CD4-positive, alpha-beta T cell (primary cell): ENCODE measurements at regions not wholly inside any gene's neighbourhood (a gene's known extent, or its start where the extent isn't known, plus 50 kb on each side); places are given as distances from the start of the nearest gene placed in this dataset.
"Not testable (repeated sequence)": the region's sequence is repeated elsewhere in the genome, so short reads cannot be mapped to it uniquely, and the experiment has no call there.

Experiments
- ATAC-seq: fragments of 200-7000 bp; cut with Tn5 transposase; one replicate; pipeline ENCODE4 v1.10.0; 2022; ENCODE audit warnings: mild to moderate bottlenecking; ENCODE audit not compliant: poor library complexity
- CTCF ChIA-PET: fragments of 350-600 bp; sonication (Branson Sonifier 250); formaldehyde crosslinking; loops from one replicate; lab custom pipeline; 2021; ENCODE audit warnings: antibody characterized with exemption, inconsistent platforms; lab: Charles Lee
- POLR2A ChIA-PET: fragments of 350-600 bp; sonication (Branson Sonifier 250); formaldehyde crosslinking; loops from one replicate; lab custom pipeline; 2021; ENCODE audit warnings: antibody characterized with exemption, inconsistent platforms; lab: Charles Lee
- DNase-seq, 14 experiments: peaks; one replicate each; pipeline ENCODE4 v3.0.0-alpha.2; 2013 to 2020; ENCODE audit warnings: mixed read lengths in 2 of 14
- H3K27ac ChIP-seq, 2 donors: one replicate each; pipeline versions ENCODE4 v1.5.1 to v1.7.0; 2013; ENCODE audit warnings: low read length in 2 of 2, low read depth in 1 of 2, mild to moderate bottlenecking in 1 of 2
- H3K27me3 ChIP-seq, 2 experiments: 1 replicate in 1 of 2; 2 replicates in 1 of 2; pipeline versions ENCODE4 v1.6.1 to v1.7.0; 2013; ENCODE audit warnings: low read length in 2 of 2, control low read depth in 1 of 2, mild to moderate bottlenecking in 1 of 2, moderate library complexity in 1 of 2; ENCODE audit not compliant: insufficient read depth in 2 of 2, control insufficient read depth in 1 of 2
- H3K36me3 ChIP-seq: one replicate; pipeline ENCODE4 v1.6.1; 2013; ENCODE audit warnings: low read length, control low read depth; ENCODE audit not compliant: insufficient read depth
- H3K4me1 ChIP-seq: one replicate; pipeline ENCODE4 v1.6.1; 2013; ENCODE audit warnings: low read length, control low read depth; ENCODE audit not compliant: insufficient read depth
- H3K4me3 ChIP-seq: one replicate; pipeline ENCODE4 v1.5.1; 2013; ENCODE audit warnings: mild to moderate bottlenecking, low read length, moderate library complexity
- H3K9me3 ChIP-seq, 2 experiments: 1 replicate in 1 of 2; 2 replicates in 1 of 2; pipeline versions ENCODE4 v1.6.1 to v1.7.0; 2013; ENCODE audit warnings: low read length in 2 of 2, mild to moderate bottlenecking in 2 of 2, control low read depth in 1 of 2, moderate library complexity in 1 of 2; ENCODE audit not compliant: control insufficient read depth in 1 of 2, insufficient read depth in 1 of 2
- H3K27ac Mint-ChIP-seq: one replicate; pipeline ENCODE4 v1.8.0; 2020; ENCODE audit warnings: mixed read lengths
- H3K27me3 Mint-ChIP-seq: one replicate; pipeline ENCODE4 v1.8.0; 2021; ENCODE audit warnings: mixed read lengths
- H3K36me3 Mint-ChIP-seq: one replicate; pipeline ENCODE4 v1.8.0; 2021; ENCODE audit warnings: low read depth, mixed read lengths
- H3K4me1 Mint-ChIP-seq: one replicate; pipeline ENCODE4 v1.8.0; 2021; ENCODE audit warnings: low read depth, mixed read lengths
- H3K4me3 Mint-ChIP-seq: one replicate; pipeline ENCODE4 v1.8.0; 2020; ENCODE audit warnings: mild to moderate bottlenecking, mixed read lengths
- H3K9me3 Mint-ChIP-seq: one replicate; pipeline ENCODE4 v1.8.0; 2020; ENCODE audit warnings: mixed read lengths
- intact Hi-C, 2 experiments: fragments of 100-400 bp; cut with DNase I in 1 of 2; cut with micrococcal nuclease in 1 of 2; formaldehyde crosslinking; loops; one replicate each; pipeline versions ENCODE4 v1.15.1 to v1.9.0; 2023 to 2025; cut with DNase I, micrococcal nuclease

DNA sequence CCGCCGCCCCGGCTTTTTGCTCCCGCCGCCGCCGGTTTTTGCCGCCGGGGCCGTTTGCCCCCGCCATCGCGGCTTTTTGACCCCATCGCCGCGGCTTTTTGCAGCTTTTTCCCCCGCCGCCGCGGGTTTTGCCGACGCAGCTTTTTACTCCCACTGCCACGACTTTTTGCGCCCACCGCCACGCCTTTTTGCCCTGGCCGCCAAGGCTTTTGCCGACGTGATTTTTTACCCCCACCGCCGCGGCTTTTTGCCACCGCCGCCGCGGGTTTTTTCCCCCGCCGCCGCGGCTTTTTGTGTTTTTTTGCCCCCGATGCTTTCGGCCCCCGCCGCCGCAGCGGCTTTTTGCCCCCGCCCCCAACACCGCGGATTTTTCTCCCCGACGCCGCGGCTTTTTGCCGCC is 5001.9 kb upstream of the OR11H1 start:
- H3K27ac Mint-ChIP-seq, H3K4me3 ChIP-seq, H3K27ac ChIP-seq, ATAC-seq, H3K9me3 Mint-ChIP-seq, H3K4me3 Mint-ChIP-seq, H3K27me3 ChIP-seq, H3K9me3 ChIP-seq, DNase-seq, H3K4me1 ChIP-seq, H3K36me3 Mint-ChIP-seq, POLR2A ChIA-PET, H3K36me3 ChIP-seq, intact Hi-C loops, CTCF ChIA-PET, H3K4me1 Mint-ChIP-seq, H3K27me3 Mint-ChIP-seq: not testable (repeated sequence)

DNA sequence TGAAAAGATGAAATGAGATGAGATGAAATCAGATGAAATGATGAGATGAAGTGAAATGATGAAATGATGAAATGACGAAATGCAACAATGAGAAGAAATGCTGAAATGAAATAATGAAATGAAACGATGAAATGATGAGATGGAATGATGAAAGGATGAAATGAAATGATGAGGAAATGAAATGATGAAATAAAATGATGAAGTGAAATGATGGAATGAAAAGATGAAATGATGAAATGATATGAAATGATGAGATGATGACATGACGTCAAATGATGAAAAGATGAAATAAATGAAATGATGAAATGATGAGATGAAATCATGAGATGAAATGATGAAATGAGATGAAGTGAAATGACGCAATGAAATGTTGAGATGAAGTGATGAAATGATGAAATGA is 4996.9 kb upstream of the OR11H1 start:
- H3K36me3 Mint-ChIP-seq, H3K27me3 ChIP-seq, POLR2A ChIA-PET, H3K9me3 ChIP-seq, DNase-seq, H3K4me1 ChIP-seq, H3K9me3 Mint-ChIP-seq, H3K4me3 ChIP-seq, CTCF ChIA-PET, H3K27ac ChIP-seq, H3K27me3 Mint-ChIP-seq, intact Hi-C loops, H3K4me1 Mint-ChIP-seq, H3K27ac Mint-ChIP-seq, ATAC-seq, H3K4me3 Mint-ChIP-seq, H3K36me3 ChIP-seq: not testable (repeated sequence)

DNA sequence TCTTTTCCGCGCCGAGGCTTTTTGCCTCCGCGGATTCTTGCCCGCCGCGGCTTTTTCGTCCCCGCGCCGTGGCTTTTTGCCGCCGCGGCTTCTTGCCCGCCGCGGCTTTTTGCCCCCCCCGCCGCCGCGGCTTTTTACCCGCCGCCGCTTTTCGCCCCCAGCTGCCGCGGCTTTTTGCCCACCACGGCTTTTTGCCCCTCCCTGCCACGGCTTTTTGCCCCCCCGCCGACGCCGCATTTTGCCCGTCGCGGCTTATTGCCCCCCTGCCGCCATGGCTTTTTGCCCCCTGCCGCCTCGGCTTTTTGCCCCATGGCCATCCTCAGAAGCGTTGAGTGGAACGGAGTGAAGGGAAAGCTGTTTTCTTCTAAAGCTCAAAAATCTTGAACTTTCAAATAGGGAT is 4955.5 kb upstream of the OR11H1 start:
- H3K4me1 ChIP-seq, H3K27me3 Mint-ChIP-seq, CTCF ChIA-PET, POLR2A ChIA-PET, H3K27ac Mint-ChIP-seq, H3K27me3 ChIP-seq, H3K27ac ChIP-seq, H3K9me3 Mint-ChIP-seq, H3K4me3 Mint-ChIP-seq, H3K4me3 ChIP-seq, DNase-seq, H3K36me3 ChIP-seq, H3K36me3 Mint-ChIP-seq, ATAC-seq, H3K4me1 Mint-ChIP-seq, intact Hi-C loops: not testable (repeated sequence)
- H3K9me3 ChIP-seq = peaks cover 0 to 14% of the 10 kb centered on the region in 2 experiments

DNA sequence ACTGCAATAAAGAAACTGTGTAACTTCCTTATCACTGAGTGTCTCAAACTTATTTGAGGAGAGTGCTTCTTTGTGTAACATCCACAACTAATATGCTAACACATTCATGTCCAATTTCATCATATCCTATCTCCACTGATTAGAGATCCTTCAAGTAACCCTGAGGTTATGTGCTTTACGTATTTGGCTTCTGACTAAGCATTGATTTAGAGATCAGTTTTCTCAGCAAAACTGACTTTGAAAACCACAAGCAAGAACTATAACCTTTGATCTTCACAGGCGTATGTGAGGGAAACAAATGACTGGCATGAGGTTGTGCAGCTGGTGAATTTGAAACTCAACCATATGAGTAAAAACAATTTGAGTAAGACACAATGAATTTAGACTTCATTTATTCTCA is 4926.9 kb upstream of the OR11H1 start:
- H3K4me1 Mint-ChIP-seq, intact Hi-C loops, H3K4me3 ChIP-seq, H3K27ac ChIP-seq, CTCF ChIA-PET, DNase-seq, H3K27me3 ChIP-seq, H3K36me3 ChIP-seq, H3K4me1 ChIP-seq, POLR2A ChIA-PET, H3K9me3 ChIP-seq, H3K27me3 Mint-ChIP-seq, ATAC-seq, H3K4me3 Mint-ChIP-seq, H3K9me3 Mint-ChIP-seq, H3K36me3 Mint-ChIP-seq, H3K27ac Mint-ChIP-seq: not testable (repeated sequence)

GRCh38 chr22:10631961-10632360 is 4896.0 kb upstream of the OR11H1 start:
- H3K4me3 Mint-ChIP-seq, H3K4me1 ChIP-seq, H3K9me3 ChIP-seq, intact Hi-C loops, H3K36me3 Mint-ChIP-seq, ATAC-seq, H3K9me3 Mint-ChIP-seq, H3K4me3 ChIP-seq, H3K27me3 ChIP-seq, POLR2A ChIA-PET, H3K4me1 Mint-ChIP-seq, H3K27ac ChIP-seq, DNase-seq, H3K36me3 ChIP-seq, H3K27ac Mint-ChIP-seq, H3K27me3 Mint-ChIP-seq, CTCF ChIA-PET: not testable (repeated sequence)

GRCh38 chr22:10635341-10635740 is 4892.7 kb upstream of the OR11H1 start:
- CTCF ChIA-PET, H3K27ac ChIP-seq, H3K36me3 Mint-ChIP-seq, H3K4me3 Mint-ChIP-seq, H3K27ac Mint-ChIP-seq, H3K4me1 ChIP-seq, POLR2A ChIA-PET, H3K27me3 Mint-ChIP-seq, DNase-seq, H3K9me3 Mint-ChIP-seq, ATAC-seq, H3K4me1 Mint-ChIP-seq, H3K9me3 ChIP-seq, H3K27me3 ChIP-seq, H3K36me3 ChIP-seq, intact Hi-C loops, H3K4me3 ChIP-seq: not testable (repeated sequence)

DNA sequence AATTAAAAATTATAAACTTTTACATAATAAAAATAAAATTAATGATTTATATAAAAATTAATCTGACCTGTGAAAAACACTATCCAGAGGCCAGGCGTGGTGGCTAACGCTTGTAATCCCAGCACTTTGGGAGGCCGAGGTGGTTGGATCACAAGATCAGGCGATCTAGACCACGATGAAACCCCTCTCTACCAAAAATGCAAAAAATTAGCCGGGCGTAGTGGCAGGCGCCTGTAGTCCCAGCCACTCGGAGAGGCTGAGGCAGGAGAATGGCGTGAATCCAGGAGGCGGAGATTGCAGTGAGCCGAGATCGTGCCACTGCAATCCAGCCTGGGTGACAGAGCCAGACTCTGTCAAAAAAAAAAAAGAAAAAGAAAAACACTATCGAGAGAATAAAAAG is 4865.2 kb upstream of the OR11H1 start:
- ATAC-seq = not testable (repeated sequence)

More for the DNA sequence above, 4865.2 kb upstream of the OR11H1 start:
- CTCF ChIA-PET, H3K4me1 Mint-ChIP-seq, H3K36me3 ChIP-seq, H3K4me3 ChIP-seq, H3K27ac Mint-ChIP-seq, POLR2A ChIA-PET, DNase-seq, intact Hi-C loops, H3K27ac ChIP-seq, H3K9me3 ChIP-seq, H3K27me3 ChIP-seq, H3K36me3 Mint-ChIP-seq, H3K4me1 ChIP-seq, H3K27me3 Mint-ChIP-seq, H3K4me3 Mint-ChIP-seq, H3K9me3 Mint-ChIP-seq: not testable (repeated sequence)
